Lower leg skin (tissue), 4 donors: ENCODE measurements at regions not wholly inside any gene's neighbourhood (a gene's known extent, or its start where the extent isn't known, plus 50 kb on each side); places are given as distances from the start of the nearest gene placed in this dataset.

ENCODE experiments used
- DNase-seq, 2 donors: peaks; one replicate each; pipeline ENCODE4 v3.0.0-alpha.2; 2019; ENCODE audit warnings: low spot score in 2 of 2
- H3K4me3 ChIP-seq: fragments of 200-600 bp; sonication (generic); 2 replicates; pipeline ENCODE4 v1.5.1; 2017; ENCODE audit warnings: mild to moderate bottlenecking, low read depth; ENCODE audit not compliant: poor library complexity, severe bottlenecking
- POLR2A ChIP-seq, 2 donors: fragments of 450-650 bp; IDR thresholded peaks; one replicate each; pipeline ENCODE4 v1.6.1; 2016 to 2017; ENCODE audit warnings: antibody characterized with exemption in 2 of 2, mild to moderate bottlenecking in 1 of 2, moderate library complexity in 1 of 2
- WGBS, 2 donors: methylation state at CpG; one replicate each; pipeline ENCODE4 v1.1.5; 2018; 5-methylcytosine and 5-hydroxymethylcytosine counted together
- intact Hi-C: fragments of 100-400 bp; cut with DNase I; formaldehyde crosslinking; loops from one replicate; pipeline ENCODE4 v1.15.0; 2023; ENCODE audit warnings: low total_unique reads
- TF ChIP-seq, protein P1 (sequence below), 3 donors: fragments of 450-650 bp; IDR thresholded peaks; one replicate each; pipeline ENCODE4 v1.5.1; 2016; ENCODE audit warnings: antibody characterized with exemption in 3 of 3, mild to moderate bottlenecking in 3 of 3, moderate library complexity in 2 of 3

DNA sequence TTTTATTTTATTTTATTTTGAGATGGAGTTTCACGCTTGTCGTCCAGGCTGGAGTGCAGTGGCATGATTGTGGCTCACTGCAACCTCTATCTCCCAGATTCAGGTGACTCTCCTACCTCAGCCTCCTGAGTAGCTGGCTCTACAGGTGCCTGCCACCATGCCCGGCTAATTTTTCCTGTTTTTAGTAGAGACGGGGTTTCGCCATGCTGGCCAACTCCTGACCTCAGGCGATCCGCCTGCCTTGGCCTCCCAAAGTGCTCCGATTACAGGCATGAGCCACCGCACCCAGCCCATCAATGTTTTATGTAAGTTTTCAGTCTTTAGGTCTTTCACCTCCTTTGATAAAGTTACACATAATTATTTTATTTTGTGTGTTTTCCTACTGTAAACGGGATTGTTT, 154.6 kb downstream of the COPRS start:
- WGBS, 2 donors, result 77 to 88% methylated on average over 10 of the region's 10 CpGs
- TF ChIP-seq, protein P1, sequence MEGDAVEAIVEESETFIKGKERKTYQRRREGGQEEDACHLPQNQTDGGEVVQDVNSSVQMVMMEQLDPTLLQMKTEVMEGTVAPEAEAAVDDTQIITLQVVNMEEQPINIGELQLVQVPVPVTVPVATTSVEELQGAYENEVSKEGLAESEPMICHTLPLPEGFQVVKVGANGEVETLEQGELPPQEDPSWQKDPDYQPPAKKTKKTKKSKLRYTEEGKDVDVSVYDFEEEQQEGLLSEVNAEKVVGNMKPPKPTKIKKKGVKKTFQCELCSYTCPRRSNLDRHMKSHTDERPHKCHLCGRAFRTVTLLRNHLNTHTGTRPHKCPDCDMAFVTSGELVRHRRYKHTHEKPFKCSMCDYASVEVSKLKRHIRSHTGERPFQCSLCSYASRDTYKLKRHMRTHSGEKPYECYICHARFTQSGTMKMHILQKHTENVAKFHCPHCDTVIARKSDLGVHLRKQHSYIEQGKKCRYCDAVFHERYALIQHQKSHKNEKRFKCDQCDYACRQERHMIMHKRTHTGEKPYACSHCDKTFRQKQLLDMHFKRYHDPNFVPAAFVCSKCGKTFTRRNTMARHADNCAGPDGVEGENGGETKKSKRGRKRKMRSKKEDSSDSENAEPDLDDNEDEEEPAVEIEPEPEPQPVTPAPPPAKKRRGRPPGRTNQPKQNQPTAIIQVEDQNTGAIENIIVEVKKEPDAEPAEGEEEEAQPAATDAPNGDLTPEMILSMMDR (IDR thresholded peaks at IDR 0.05), result no peak
- TF ChIP-seq POLR2A (IDR thresholded peaks at IDR 0.05), result no peak
- H3K4me3 ChIP-seq, result no peak overlapping the region
- no peak for DNase-seq
- intact Hi-C loops, result no loop called here

DNA sequence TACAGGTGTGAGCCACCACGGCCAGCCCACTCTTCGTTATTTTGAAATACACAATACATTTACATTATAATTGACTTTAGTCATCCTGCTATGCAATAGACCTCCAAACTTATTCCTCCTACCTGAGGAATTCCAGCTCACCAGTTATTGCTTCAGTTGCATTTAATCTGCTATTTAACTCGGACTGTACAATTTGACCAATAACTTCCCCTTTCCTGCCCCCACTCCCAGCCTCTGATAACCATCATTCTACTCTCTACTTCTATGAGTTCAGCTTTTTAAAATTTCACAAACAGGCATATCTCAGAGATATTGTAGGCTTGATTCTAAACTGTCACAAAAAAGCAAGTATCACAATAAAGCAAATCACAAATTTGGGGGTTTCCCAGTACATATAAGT, 157.0 kb downstream of the COPRS start:
- DNase-seq, result no peak
- intact Hi-C loops, result no loop called here
- no peak overlapping the region for H3K4me3 ChIP-seq
- 78 to 91% methylated on average over 3 of the region's 3 CpGs for WGBS, 2 donors
- TF ChIP-seq, protein P1 (IDR thresholded peaks at IDR 0.05), result no peak
- TF ChIP-seq POLR2A (IDR thresholded peaks at IDR 0.05), result no peak

DNA sequence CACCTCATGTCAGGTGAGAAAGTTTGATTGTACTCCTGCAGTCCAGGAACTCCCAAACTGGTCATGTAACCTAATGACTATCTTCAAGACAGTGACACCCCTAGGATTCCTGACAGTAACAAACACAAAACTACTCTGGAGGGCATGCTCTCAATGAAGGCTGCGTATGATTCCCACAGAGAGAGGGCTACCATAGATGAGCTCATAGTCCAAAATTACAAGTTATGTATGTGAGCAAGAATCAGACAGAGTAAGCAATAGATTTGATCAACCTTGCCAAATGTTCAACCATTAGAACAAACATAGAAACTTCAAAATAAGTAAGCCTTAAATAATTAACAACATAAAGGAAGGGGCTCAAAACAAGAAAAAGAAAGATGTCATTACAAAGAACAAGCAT, 158.1 kb downstream of the COPRS start:
- intact Hi-C loops, result no loop called here
- DNase-seq, result no peak
- 86 to 90% methylated on average over 1 of the region's 1 CpG for WGBS, 2 donors

DNA sequence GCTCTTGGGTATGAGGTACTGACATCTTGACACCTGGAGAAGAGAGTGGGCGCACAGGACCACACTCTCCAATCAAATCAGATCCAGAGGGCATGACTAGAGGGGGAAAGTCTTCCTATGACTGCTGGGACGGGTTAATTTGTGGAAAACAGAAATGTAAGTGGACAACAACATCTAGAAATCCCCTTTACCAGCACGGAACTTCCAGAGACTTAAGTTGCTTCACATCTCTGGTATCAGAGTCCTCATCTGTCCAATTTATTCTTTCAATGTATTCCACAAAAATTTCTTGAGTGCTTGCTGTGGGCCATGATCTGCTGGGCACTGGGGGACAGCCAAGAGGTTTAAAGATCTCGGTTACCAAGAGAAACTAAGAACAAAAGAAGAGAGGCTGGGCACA, 159.2 kb downstream of the COPRS start:
- WGBS, 2 donors, result 93 to 96% methylated on average over 4 of the region's 4 CpGs
- no peak for DNase-seq
- TF ChIP-seq POLR2A (IDR thresholded peaks at IDR 0.05), result no peak
- TF ChIP-seq, protein P1 (IDR thresholded peaks at IDR 0.05), result no peak
- no peak overlapping the region for H3K4me3 ChIP-seq
- intact Hi-C loops, result no loop called here

More for the DNA sequence above, 158.1 kb downstream of the COPRS start:
- H3K4me3 ChIP-seq, result no peak overlapping the region
- TF ChIP-seq POLR2A (IDR thresholded peaks at IDR 0.05), result no peak
- TF ChIP-seq, protein P1 (IDR thresholded peaks at IDR 0.05), result no peak

DNA sequence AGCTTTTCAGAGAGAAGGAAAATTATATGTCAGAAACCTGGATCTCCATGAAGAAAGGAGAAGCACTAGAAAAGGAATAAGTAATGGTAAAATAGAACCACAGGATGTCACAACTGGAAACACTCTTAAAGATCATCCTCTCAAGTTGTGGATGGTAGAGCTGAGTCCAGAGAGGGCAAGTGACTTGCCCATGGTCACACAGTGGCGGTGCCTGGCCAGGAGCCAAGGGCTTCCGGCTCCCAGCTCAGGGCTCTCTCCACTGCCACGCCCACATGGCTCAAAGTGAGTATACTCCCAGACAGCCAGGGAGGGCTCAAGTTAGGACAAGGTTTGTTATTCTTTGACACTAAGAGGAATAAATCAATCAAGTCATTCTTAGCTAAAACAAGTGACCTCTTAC, 159.8 kb downstream of the COPRS start:
- TF ChIP-seq, protein P1 (IDR thresholded peaks at IDR 0.05), result no peak
- no peak for TF ChIP-seq POLR2A (IDR thresholded peaks at IDR 0.05)
- intact Hi-C loops, result no loop called here
- 35 to 41% methylated on average over 3 of the region's 3 CpGs for WGBS, 2 donors
- DNase-seq, result no peak
- no peak overlapping the region for H3K4me3 ChIP-seq

DNA sequence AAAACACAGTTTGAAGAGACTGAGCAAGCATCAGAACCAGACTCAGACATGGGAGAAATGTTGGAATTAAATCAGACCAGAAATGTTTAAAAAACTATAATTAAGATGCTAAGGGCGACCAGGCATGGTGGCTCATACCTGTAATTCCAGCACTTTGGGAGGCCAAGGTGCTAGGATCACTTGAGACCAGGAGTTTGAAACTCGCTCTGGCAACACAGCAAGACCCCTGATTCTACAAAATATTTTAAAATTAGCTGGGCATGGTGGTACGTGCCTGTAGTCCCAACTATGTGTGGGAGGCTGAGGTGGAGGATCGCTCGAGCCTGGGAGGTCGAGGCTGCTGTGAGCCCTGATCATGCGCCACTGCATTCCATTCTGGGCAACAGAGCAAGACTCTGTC, 160.3 kb downstream of the COPRS start:
- 96 to 97% methylated on average over 7 of the region's 7 CpGs for WGBS, 2 donors
- TF ChIP-seq POLR2A (IDR thresholded peaks at IDR 0.05), result no peak
- TF ChIP-seq, protein P1 (IDR thresholded peaks at IDR 0.05), result no peak
- no peak for DNase-seq
- no peak overlapping the region for H3K4me3 ChIP-seq
- intact Hi-C loops, result no loop called here
